PC-9 (cell line): ENCODE measurements at regions not wholly inside any gene's neighbourhood (a gene's known extent, or its start where the extent isn't known, plus 50 kb on each side); places are given as distances from the start of the nearest gene placed in this dataset.

Experiments used
- EZH2 ChIP-seq: fragments of 200-600 bp; sonication (generic); IDR thresholded peaks from 2 replicates; pipeline ENCODE4 v1.8.0; 2017; ENCODE audit warnings: antibody characterized with exemption, low read depth
- TF ChIP-seq, protein P1 (sequence below): fragments of 200-600 bp; sonication (generic); conservative IDR thresholded peaks from 2 replicates; pipeline ENCODE4 v1.6.1; 2017; ENCODE audit warnings: mixed run types, antibody characterized with exemption, mild to moderate bottlenecking, moderate library complexity

DNA sequence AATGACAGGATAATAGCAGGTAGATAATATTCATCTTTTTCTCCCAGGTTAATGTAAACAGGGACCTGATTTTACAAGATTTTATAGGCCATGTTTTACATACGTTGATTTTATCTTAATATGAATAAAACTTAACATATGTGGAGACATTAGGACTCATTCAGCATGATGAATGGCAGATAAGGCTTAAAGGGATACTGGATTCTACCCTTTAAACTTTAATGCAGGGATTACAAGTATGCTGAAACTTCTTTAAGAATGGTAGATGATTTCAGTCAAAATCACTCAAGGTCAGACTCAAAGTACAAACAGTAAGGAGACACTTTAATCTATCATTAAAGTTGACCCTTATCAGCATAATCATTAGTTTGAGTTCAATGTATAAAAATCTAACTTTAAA is 274.5 kb upstream of the IZUMO3 start:
- TF ChIP-seq, protein P1, sequence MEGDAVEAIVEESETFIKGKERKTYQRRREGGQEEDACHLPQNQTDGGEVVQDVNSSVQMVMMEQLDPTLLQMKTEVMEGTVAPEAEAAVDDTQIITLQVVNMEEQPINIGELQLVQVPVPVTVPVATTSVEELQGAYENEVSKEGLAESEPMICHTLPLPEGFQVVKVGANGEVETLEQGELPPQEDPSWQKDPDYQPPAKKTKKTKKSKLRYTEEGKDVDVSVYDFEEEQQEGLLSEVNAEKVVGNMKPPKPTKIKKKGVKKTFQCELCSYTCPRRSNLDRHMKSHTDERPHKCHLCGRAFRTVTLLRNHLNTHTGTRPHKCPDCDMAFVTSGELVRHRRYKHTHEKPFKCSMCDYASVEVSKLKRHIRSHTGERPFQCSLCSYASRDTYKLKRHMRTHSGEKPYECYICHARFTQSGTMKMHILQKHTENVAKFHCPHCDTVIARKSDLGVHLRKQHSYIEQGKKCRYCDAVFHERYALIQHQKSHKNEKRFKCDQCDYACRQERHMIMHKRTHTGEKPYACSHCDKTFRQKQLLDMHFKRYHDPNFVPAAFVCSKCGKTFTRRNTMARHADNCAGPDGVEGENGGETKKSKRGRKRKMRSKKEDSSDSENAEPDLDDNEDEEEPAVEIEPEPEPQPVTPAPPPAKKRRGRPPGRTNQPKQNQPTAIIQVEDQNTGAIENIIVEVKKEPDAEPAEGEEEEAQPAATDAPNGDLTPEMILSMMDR: no peak
- no peak for TF ChIP-seq EZH2
